Islet precursor cell (in vitro differentiated cells): ENCODE measurements at regions not wholly inside any gene's neighbourhood (a gene's known extent, or its start where the extent isn't known, plus 50 kb on each side); places are given as distances from the start of the nearest gene placed in this dataset.
"Not testable (repeated sequence)": the region's sequence is repeated elsewhere in the genome, so short reads cannot be mapped to it uniquely, and the experiment has no call there.

ENCODE experiments used
- DNase-seq: peaks from one replicate; pipeline ENCODE4 v3.0.0-alpha.2; 2018

GRCh38 chr1:88528792-88529191 lies 155.3 kb upstream of the PKN2 start:
- no peak for DNase-seq

- no peak for DNase-seq
Observed at GRCh38 chr1:88529581-88529980, 154.5 kb upstream of the PKN2 start.

GRCh38 chr1:88530246-88530645 lies 153.8 kb upstream of the PKN2 start:
- no peak for DNase-seq

GRCh38 chr1:88537787-88538186 lies 146.3 kb upstream of the PKN2 start:
- no peak for DNase-seq

GRCh38 chr1:88538222-88538899 lies 145.7 kb upstream of the PKN2 start:
- DNase-seq = no peak

- DNase-seq = no peak
Observed at GRCh38 chr1:88540255-88540654, 143.8 kb upstream of the PKN2 start.

GRCh38 chr1:88541596-88541995 lies 142.5 kb upstream of the PKN2 start:
- DNase-seq = no peak

GRCh38 chr1:88544195-88544594 lies 139.9 kb upstream of the PKN2 start:
- no peak for DNase-seq

- DNase-seq = no peak
Observed at GRCh38 chr1:88549536-88549935, 134.5 kb upstream of the PKN2 start.

GRCh38 chr1:88552226-88552625 lies 131.8 kb upstream of the PKN2 start:
- DNase-seq = no peak

- no peak for DNase-seq
Observed at GRCh38 chr1:88557014-88557413, 127.1 kb upstream of the PKN2 start.

- DNase-seq = no peak
Observed at GRCh38 chr1:88560621-88561020, 123.5 kb upstream of the PKN2 start.

GRCh38 chr1:88562991-88563390 lies 121.1 kb upstream of the PKN2 start:
- DNase-seq = no peak

- no peak for DNase-seq
Observed at GRCh38 chr1:88566615-88567387, 117.3 kb upstream of the PKN2 start.

GRCh38 chr1:88571506-88571905 lies 112.6 kb upstream of the PKN2 start:
- no peak for DNase-seq

GRCh38 chr1:88579598-88579997 lies 104.5 kb upstream of the PKN2 start:
- DNase-seq = no peak

GRCh38 chr1:88581703-88582102 lies 102.4 kb upstream of the PKN2 start:
- DNase-seq = no peak

- DNase-seq = no peak
Observed at GRCh38 chr1:88593358-88593757, 90.7 kb upstream of the PKN2 start.

- no peak for DNase-seq
Observed at GRCh38 chr1:88595355-88596002, 88.6 kb upstream of the PKN2 start.

- not testable (repeated sequence) for DNase-seq
Observed at GRCh38 chr1:88597973-88598372, 86.1 kb upstream of the PKN2 start.

- DNase-seq = no peak
Observed at GRCh38 chr1:88608139-88608943, 75.7 kb upstream of the PKN2 start.

GRCh38 chr1:88609051-88609450 lies 75.0 kb upstream of the PKN2 start:
- no peak for DNase-seq

- DNase-seq = no peak
Observed at GRCh38 chr1:88610687-88611086, 73.4 kb upstream of the PKN2 start.
